ENCODE measurements at regions not wholly inside any gene's neighbourhood (a gene's known extent, or its start where the extent isn't known, plus 50 kb on each side); places are given as distances from the start of the nearest gene placed in this dataset.

DNA sequence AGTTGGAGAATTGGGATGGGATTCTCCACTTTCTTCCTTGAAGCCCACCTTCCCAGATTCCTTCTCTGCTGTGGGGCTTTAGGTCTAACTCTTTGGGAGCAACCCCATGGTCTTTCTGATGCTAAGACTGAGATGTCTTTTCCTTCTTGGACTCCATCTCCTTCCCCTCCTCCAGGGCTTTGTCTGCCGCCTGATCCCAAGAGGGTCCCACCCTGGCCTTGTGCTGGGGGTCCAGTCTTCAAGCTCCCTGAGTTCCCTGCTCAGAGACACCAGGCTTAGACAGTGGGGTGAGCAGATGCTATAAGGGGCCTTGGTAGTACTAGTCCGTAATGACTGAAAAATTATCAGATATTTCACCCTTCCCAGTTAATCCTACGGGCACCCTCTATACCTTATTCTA lies 150.5 kb downstream of the PTPN20 start:
- Histone ChIP-seq H3K36me3 (no peaks in the 10 kb centered on the region), H3K4me1 (no peaks in the 10 kb centered on the region), H3K9me3 (no peaks in the 10 kb centered on the region), H3K27me3 (no peaks in the 10 kb centered on the region), H3K4me3 (no peak overlapping the region), H3K27ac (no peak overlapping the region)
- TF ChIP-seq, protein P1, sequence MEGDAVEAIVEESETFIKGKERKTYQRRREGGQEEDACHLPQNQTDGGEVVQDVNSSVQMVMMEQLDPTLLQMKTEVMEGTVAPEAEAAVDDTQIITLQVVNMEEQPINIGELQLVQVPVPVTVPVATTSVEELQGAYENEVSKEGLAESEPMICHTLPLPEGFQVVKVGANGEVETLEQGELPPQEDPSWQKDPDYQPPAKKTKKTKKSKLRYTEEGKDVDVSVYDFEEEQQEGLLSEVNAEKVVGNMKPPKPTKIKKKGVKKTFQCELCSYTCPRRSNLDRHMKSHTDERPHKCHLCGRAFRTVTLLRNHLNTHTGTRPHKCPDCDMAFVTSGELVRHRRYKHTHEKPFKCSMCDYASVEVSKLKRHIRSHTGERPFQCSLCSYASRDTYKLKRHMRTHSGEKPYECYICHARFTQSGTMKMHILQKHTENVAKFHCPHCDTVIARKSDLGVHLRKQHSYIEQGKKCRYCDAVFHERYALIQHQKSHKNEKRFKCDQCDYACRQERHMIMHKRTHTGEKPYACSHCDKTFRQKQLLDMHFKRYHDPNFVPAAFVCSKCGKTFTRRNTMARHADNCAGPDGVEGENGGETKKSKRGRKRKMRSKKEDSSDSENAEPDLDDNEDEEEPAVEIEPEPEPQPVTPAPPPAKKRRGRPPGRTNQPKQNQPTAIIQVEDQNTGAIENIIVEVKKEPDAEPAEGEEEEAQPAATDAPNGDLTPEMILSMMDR (IDR thresholded peaks at IDR 0.05), result no peak
- DNase-seq, result no peak
- intact Hi-C loops (cut with DNase I), result no loop called here
- no peak for ATAC-seq

DNA sequence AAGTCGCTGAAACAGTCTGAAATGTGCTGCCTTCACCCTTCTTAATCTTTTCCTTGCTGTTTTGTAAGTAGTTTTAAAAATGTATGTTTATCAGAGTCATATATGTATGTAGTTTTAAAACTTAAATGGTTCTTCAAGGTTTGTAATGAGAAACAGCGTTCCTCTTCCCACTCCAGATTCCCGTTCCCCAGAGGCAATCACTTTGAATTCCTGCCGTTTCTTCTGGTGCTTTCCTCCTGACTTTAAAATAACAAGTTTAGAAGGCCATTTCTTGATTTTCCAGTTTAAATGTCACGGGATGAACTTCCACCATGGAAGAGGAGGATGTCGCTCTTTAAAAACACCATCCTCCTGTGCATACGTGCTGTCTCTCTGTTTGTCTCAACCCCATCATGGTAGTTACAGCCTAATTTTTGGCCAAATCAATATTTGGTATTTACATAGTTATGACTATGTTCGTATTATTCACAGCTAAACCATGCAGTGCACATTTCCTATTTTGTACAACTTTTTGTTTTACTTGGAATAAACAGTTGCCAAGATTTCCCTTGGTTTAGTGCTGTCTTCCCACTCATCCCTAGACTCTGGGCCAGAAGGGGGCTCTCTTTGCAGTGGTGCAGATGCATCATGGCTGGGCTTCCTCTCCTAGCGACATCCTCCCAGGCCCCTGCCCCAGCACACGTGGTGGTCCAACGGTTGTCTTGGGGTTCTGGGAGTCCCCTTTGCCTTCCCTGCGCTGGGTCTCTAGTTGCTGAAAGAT lies 151.4 kb downstream of the PTPN20 start:
- TF ChIP-seq, protein P1 (IDR thresholded peaks at IDR 0.05), result no peak
- Histone ChIP-seq H3K27ac (no peak overlapping the region), H3K4me3 (no peak overlapping the region), H3K36me3 (no peaks in the 10 kb centered on the region), H3K27me3 (no peaks in the 10 kb centered on the region), H3K9me3 (no peaks in the 10 kb centered on the region), H3K4me1 (no peaks in the 10 kb centered on the region)
- intact Hi-C loops (cut with DNase I), result no loop called here
- no peak for DNase-seq
- ATAC-seq, result no peak

DNA sequence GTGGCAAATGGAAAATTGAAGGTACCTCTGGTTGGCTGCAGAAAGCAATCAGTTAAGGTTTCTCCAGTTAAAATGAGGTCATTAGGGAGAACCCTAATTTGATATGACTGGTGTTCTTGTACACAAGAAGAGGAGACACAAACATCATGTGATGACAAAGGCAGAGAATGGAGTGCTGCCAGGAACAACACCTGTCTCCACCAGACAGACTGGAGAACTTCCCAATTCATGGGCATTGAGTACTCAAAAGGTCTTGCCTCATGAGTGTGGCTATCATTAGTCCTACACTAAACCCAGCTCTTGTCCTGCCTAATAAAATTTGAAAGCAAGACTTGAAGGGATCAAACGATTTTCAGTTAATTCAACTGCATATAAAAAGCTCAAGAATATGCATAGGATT lies 152.6 kb downstream of the PTPN20 start:
- DNase-seq (no peak), ATAC-seq (no peak)
- intact Hi-C loops (cut with DNase I), result no loop called here
- H3K27me3 ChIP-seq, result no peaks in the 10 kb centered on the region
- no peak overlapping the region for H3K4me3 ChIP-seq
- no peak overlapping the region for H3K27ac ChIP-seq
- no peaks in the 10 kb centered on the region for H3K36me3 ChIP-seq
- no peaks in the 10 kb centered on the region for H3K4me1 ChIP-seq
- TF ChIP-seq, protein P1 (IDR thresholded peaks at IDR 0.05), result no peak
- H3K9me3 ChIP-seq, result no peaks in the 10 kb centered on the region

DNA sequence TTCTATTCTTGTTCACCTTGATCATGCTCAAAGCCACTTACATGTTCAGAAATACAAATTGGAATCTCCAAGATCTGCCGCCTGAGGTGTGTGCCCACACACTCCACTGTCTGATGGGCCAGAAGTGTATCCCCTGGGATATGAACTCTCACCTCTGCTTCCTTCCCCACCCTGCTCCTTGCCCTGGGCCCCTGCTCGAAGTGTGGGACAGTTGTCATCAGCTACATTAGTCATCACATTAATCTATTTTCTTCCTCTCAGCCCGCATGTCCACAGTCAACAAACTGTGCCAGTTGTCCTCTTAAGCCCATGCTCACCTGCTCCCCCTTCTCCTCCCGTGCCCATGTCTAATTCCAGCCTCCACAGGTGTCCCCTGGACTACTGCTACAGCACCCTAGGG lies 154.7 kb downstream of the PTPN20 start:
- ATAC-seq (no peak), DNase-seq (no peak)
- intact Hi-C loops (cut with DNase I), result no loop called here
- H3K4me3 ChIP-seq, result no peak overlapping the region
- no peaks in the 10 kb centered on the region for H3K27me3 ChIP-seq
- no peaks in the 10 kb centered on the region for H3K9me3 ChIP-seq
- H3K36me3 ChIP-seq, result no peaks in the 10 kb centered on the region
- TF ChIP-seq, protein P1 (IDR thresholded peaks at IDR 0.05), result no peak
- H3K27ac ChIP-seq, result no peak overlapping the region
- H3K4me1 ChIP-seq, result no peaks in the 10 kb centered on the region

DNA sequence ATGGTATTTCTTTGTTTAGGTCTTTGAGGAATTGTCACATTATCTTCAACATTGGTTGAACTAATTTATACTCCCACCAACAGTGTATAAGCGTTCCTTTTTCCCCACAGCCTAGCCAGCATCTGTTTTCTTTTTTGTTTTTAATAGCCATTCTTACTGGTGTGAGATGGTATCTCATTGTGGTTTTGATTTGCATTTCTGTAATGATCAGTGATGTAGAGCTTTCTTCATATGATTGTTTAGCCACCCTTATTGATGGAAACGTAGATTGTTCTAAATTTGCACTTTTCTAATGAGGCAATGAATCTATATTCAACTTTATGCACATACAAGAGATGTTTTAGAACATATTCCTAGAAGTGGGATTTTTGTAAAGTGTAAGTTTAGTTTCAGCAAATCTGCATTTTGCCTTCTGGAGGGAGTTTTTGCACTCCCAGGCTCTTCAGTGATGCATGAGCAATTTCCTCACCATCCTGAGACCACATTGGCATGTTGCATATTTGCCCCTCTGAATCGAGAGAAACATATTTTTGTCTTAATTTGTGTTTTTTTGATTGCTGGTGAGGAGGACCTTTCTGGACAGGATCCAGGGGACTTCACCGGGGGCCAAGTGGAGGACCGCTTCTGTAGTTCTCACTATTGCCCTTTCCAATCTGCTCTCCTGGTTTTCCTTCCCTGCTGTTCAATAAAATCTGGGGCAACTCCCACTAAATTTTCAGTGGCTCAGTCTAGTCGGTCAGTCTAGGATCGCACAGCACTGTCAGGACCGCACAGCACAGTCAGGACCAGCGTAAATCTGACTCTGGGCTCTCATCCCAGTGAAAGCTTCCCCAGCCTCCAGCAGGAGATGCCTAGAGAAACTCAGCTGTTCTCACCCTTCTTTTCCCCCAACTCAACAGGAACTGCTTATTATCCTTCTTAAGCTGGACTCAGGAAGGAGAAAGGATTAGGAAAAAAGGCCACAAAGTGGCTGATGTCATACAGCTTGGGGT lies 157.0 kb downstream of the PTPN20 start:
- H3K9me3 ChIP-seq, result no peaks in the 10 kb centered on the region
- TF ChIP-seq, protein P1 (IDR thresholded peaks at IDR 0.05), result no peak
- no peak overlapping the region for H3K4me3 ChIP-seq
- ATAC-seq (no peak), DNase-seq (no peak)
- intact Hi-C loops (cut with DNase I), result no loop called here
- no peaks in the 10 kb centered on the region for H3K4me1 ChIP-seq
- no peaks in the 10 kb centered on the region for H3K27me3 ChIP-seq
- H3K36me3 ChIP-seq, result no peaks in the 10 kb centered on the region
- no peak overlapping the region for H3K27ac ChIP-seq
